ENCODE measurements at regions not wholly inside any gene's neighbourhood (a gene's known extent, or its start where the extent isn't known, plus 50 kb on each side); places are given as distances from the start of the nearest gene placed in this dataset.

- H3K79me2 ChIP-seq (ENCODE audit: control insufficient read depth, insufficient read depth, low read length) = no peaks in the 10 kb centered on the region
- intact Hi-C loops (cut with micrococcal nuclease) (no loop called here), in situ Hi-C loops (cut with MboI) (no loop called here)
- POLR2A ChIA-PET = no interaction called here
- no peaks in the 10 kb centered on the region for H3K36me3 ChIP-seq (ENCODE audit: control insufficient read depth, insufficient read depth, low read length)
- no peak overlapping the region for H3K9ac ChIP-seq (ENCODE audit: insufficient read depth in 1 of 2, low read depth in 2 of 2, low read length in 2 of 2)
- FAIRE-seq = no peak
- no TSS peak for BruUV-seq (replicated peaks)
- H3K9me1 ChIP-seq (ENCODE audit: control insufficient read depth, insufficient read depth, low read length) = no peaks in the 10 kb centered on the region
- H4K20me1 ChIP-seq (replicated peaks; ENCODE audit: control insufficient read depth, insufficient read depth, low read length) = no peaks in the 10 kb centered on the region
- DNase-seq (ENCODE audit: extremely low read depth in 1 of 4, low spot score in 3 of 4) = no peak
- no peak overlapping the region for H3K27ac ChIP-seq (ENCODE audit: extremely low read depth, low read depth, low read length)
- H3K9me3 ChIP-seq (replicated peaks; ENCODE audit: control insufficient read depth, insufficient read depth, low read depth, low read length) = no peaks in the 10 kb centered on the region
- no peak overlapping the region for H2AFZ ChIP-seq (ENCODE audit: low read depth, low read length)
- WGBS (ENCODE audit: insufficient coverage, low coverage, missing lambda C conversion rate) = 0% methylated on average over 2 of the region's 2 CpGs
- no peak overlapping the region for H3K4me3 ChIP-seq
- H3K4me2 ChIP-seq (ENCODE audit: insufficient read depth, low read length) = no peak overlapping the region
- CTCF ChIA-PET (ENCODE audit: low intra/inter-chr PET ratio) = no interaction called here
- H3K27me3 ChIP-seq (ENCODE audit: control insufficient read depth in 2 of 2, insufficient read depth in 2 of 2, low read length in 2 of 2) = no peaks in the 10 kb centered on the region
- ATAC-seq = no peak
- TF ChIP-seq ZNF668 (CRISPR knock-in tag; IDR thresholded peaks at IDR 0.05) (no peak), MTA2 (IDR thresholded peaks at IDR 0.05; ENCODE audit: low read depth) (no peak), NCOR1 (IDR thresholded peaks at IDR 0.05) (no peak), ADNP (tag; IDR thresholded peaks at IDR 0.05) (no peak), EP300 (IDR thresholded peaks at IDR 0.05; ENCODE audit: low read length) (no peak), ZNF407 (IDR thresholded peaks at IDR 0.05; ENCODE audit: low read depth) (no peak)
- TF ChIP-seq, protein P1, sequence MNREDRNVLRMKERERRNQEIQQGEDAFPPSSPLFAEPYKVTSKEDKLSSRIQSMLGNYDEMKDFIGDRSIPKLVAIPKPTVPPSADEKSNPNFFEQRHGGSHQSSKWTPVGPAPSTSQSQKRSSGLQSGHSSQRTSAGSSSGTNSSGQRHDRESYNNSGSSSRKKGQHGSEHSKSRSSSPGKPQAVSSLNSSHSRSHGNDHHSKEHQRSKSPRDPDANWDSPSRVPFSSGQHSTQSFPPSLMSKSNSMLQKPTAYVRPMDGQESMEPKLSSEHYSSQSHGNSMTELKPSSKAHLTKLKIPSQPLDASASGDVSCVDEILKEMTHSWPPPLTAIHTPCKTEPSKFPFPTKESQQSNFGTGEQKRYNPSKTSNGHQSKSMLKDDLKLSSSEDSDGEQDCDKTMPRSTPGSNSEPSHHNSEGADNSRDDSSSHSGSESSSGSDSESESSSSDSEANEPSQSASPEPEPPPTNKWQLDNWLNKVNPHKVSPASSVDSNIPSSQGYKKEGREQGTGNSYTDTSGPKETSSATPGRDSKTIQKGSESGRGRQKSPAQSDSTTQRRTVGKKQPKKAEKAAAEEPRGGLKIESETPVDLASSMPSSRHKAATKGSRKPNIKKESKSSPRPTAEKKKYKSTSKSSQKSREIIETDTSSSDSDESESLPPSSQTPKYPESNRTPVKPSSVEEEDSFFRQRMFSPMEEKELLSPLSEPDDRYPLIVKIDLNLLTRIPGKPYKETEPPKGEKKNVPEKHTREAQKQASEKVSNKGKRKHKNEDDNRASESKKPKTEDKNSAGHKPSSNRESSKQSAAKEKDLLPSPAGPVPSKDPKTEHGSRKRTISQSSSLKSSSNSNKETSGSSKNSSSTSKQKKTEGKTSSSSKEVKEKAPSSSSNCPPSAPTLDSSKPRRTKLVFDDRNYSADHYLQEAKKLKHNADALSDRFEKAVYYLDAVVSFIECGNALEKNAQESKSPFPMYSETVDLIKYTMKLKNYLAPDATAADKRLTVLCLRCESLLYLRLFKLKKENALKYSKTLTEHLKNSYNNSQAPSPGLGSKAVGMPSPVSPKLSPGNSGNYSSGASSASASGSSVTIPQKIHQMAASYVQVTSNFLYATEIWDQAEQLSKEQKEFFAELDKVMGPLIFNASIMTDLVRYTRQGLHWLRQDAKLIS (CRISPR knock-in tag; IDR thresholded peaks at IDR 0.05) = no peak
- no peaks in the 10 kb centered on the region for H3K4me1 ChIP-seq (replicated peaks in 1 of 2; ENCODE audit: control insufficient read depth in 2 of 2, insufficient read depth in 2 of 2, low read length in 2 of 2)
Observed at GRCh38 chr4:12186526-12186925, 757.8 kb upstream of the HS3ST1 start.

All from K562 (cell line).